ENCODE measurements at regions not wholly inside any gene's neighbourhood (a gene's known extent, or its start where the extent isn't known, plus 50 kb on each side); places are given as distances from the start of the nearest gene placed in this dataset.

GRCh38 chr1:243924588-243925349, 74.7 kb upstream of the AKT3 start:
- TF ChIP-seq GATA3 (IDR thresholded peaks at IDR 0.05; ENCODE audit: low read depth, low read length) (no peak), GATA2 (IDR thresholded peaks at IDR 0.05; ENCODE audit: low read depth, low read length) (no peak)

Measured in SH-SY5Y (cell line).